GM23248 (cell line): ENCODE measurements at regions not wholly inside any gene's neighbourhood (a gene's known extent, or its start where the extent isn't known, plus 50 kb on each side); places are given as distances from the start of the nearest gene placed in this dataset.

Experiments used
- DNase-seq: peaks from one replicate; pipeline ENCODE4 v3.0.0-alpha.2; 2015
- H2AFZ ChIP-seq: fragments of 200-600 bp; sonication (generic); 2 replicates; pipeline ENCODE4 v1.6.1; 2016; ENCODE audit warnings: antibody characterized with exemption
- H3F3A ChIP-seq: fragments of 200-600 bp; sonication (generic); 2 replicates; pipeline ENCODE4 v1.6.1; 2016; ENCODE audit warnings: mild to moderate bottlenecking, antibody characterized with exemption, mixed run types; ENCODE audit not compliant: insufficient read depth
- H3K27ac ChIP-seq: fragments of 200-600 bp; sonication (generic); 2 replicates; pipeline ENCODE4 v1.5.1; 2016; ENCODE audit warnings: mild to moderate bottlenecking
- H3K27me3 ChIP-seq: fragments of 200-600 bp; sonication (generic); replicated peaks from 2 replicates; pipeline ENCODE4 v1.6.1; 2016; ENCODE audit warnings: mild to moderate bottlenecking; ENCODE audit not compliant: insufficient read depth
- H3K36me3 ChIP-seq: fragments of 200-600 bp; sonication (generic); 2 replicates; pipeline ENCODE4 v1.6.1; 2016; ENCODE audit warnings: low read depth, mild to moderate bottlenecking
- H3K4me1 ChIP-seq: fragments of 200-600 bp; sonication (generic); 2 replicates; pipeline ENCODE4 v1.6.1; 2016; ENCODE audit warnings: mild to moderate bottlenecking; ENCODE audit not compliant: insufficient read depth
- H3K4me2 ChIP-seq: fragments of 200-600 bp; sonication (generic); one replicate; pipeline ENCODE4 v1.6.1; 2016; ENCODE audit warnings: mild to moderate bottlenecking; ENCODE audit not compliant: unreplicated experiment
- H3K4me3 ChIP-seq: fragments of 200-600 bp; sonication (generic); 2 replicates; pipeline ENCODE4 v1.5.1; 2016; ENCODE audit warnings: mild to moderate bottlenecking
- H3K79me2 ChIP-seq: fragments of 200-600 bp; sonication (generic); 2 replicates; pipeline ENCODE4 v1.6.1; 2016; ENCODE audit warnings: mild to moderate bottlenecking; ENCODE audit not compliant: insufficient read depth
- H3K9ac ChIP-seq: fragments of 200-600 bp; sonication (generic); 2 replicates; pipeline ENCODE4 v1.6.1; 2016; ENCODE audit warnings: mild to moderate bottlenecking
- H3K9me2 ChIP-seq: fragments of 200-600 bp; sonication (generic); 2 replicates; pipeline ENCODE4 v1.6.1; 2016; ENCODE audit warnings: mixed run types, mild to moderate bottlenecking, moderate library complexity; ENCODE audit not compliant: insufficient read depth
- H3K9me3 ChIP-seq: fragments of 200-600 bp; sonication (generic); one replicate; pipeline ENCODE4 v1.6.1; 2017; ENCODE audit warnings: low read depth
- H4K20me1 ChIP-seq: fragments of 200-600 bp; sonication (generic); 2 replicates; pipeline ENCODE4 v1.6.0; 2016; ENCODE audit not compliant: insufficient read depth
- EZH2 ChIP-seq: fragments of 200-600 bp; sonication (generic); IDR thresholded peaks from 2 replicates; pipeline ENCODE4 v1.6.1; 2018; ENCODE audit warnings: antibody characterized with exemption, mild to moderate bottlenecking; ENCODE audit not compliant: insufficient read depth, poor library complexity, severe bottlenecking
- EZH2phosphoT487 ChIP-seq: fragments of 200-600 bp; sonication (generic); IDR thresholded peaks from 2 replicates; pipeline ENCODE4 v1.6.1; 2018; ENCODE audit warnings: antibody characterized with exemption, moderate library complexity, mild to moderate bottlenecking, low read depth; ENCODE audit not compliant: insufficient read depth
- WGBS, 2 experiments: methylation state at CpG; one replicate each; pipeline ENCODE4 v1.1.6; 2015 to 2017; ENCODE audit warnings: low lambda C conversion rate in 2 of 2, low coverage in 1 of 2; ENCODE audit errors: missing lambda C conversion rate in 2 of 2; 5-methylcytosine and 5-hydroxymethylcytosine counted together
- in situ Hi-C: fragments of 300-500 bp; cut with MboI; formaldehyde crosslinking; loops from 2 replicates; pipeline ENCODE4 v1.15.0; 2020

GRCh38 chr4:78720994-78721677 is 55.0 kb upstream of the BMP2K start:
- Histone ChIP-seq H3K4me2 (no peak overlapping the region), H3K9ac (no peak overlapping the region), H4K20me1 (no peaks in the 10 kb centered on the region), H3K9me2 (no peaks in the 10 kb centered on the region), H3K36me3 (no peaks in the 10 kb centered on the region), H2AFZ (no peak overlapping the region; the same call in 1 of the 2 replicates), H3F3A (no peaks in the 10 kb centered on the region), H3K4me3 (no peak overlapping the region), H3K9me3 (no peaks in the 10 kb centered on the region), H3K79me2 (no peaks in the 10 kb centered on the region), H3K4me1 (no peaks in the 10 kb centered on the region), H3K27ac (no peak overlapping the region), H3K27me3 (no peaks in the 10 kb centered on the region)
- 66 to 75% methylated on average over 10 of the region's 10 CpGs for WGBS, 2 experiments
- no peak for TF ChIP-seq EZH2
- no peak for TF ChIP-seq EZH2phosphoT487
- in situ Hi-C loops = no loop called here
- no peak for DNase-seq

- TF ChIP-seq EZH2 = no peak
- no peak for TF ChIP-seq EZH2phosphoT487
- DNase-seq = no peak
- WGBS, 2 experiments = 41 to 46% methylated on average over 4 of the region's 4 CpGs
- Histone ChIP-seq H2AFZ (no peak overlapping the region), H3K4me2 (no peak overlapping the region), H3K27me3 (no peaks in the 10 kb centered on the region), H3K4me1 (no peaks in the 10 kb centered on the region), H3K36me3 (no peaks in the 10 kb centered on the region), H3K9me3 (no peaks in the 10 kb centered on the region), H4K20me1 (no peaks in the 10 kb centered on the region), H3K4me3 (no peak overlapping the region), H3K79me2 (no peaks in the 10 kb centered on the region), H3K27ac (no peak overlapping the region), H3K9me2 (no peaks in the 10 kb centered on the region), H3F3A (no peaks in the 10 kb centered on the region), H3K9ac (no peak overlapping the region)
- in situ Hi-C loops = no loop called here
Measured at GRCh38 chr4:78721747-78722146, 54.4 kb upstream of the BMP2K start.

- H3K4me1 ChIP-seq = no peaks in the 10 kb centered on the region
- in situ Hi-C loops = no loop called here
- H3K79me2 ChIP-seq = no peaks in the 10 kb centered on the region
- no peak for DNase-seq
- WGBS, 2 experiments = 66 to 70% methylated on average over 5 of the region's 5 CpGs
- no peak for TF ChIP-seq EZH2phosphoT487
- no peak for TF ChIP-seq EZH2
- H3K9ac ChIP-seq = no peak overlapping the region
- no peak overlapping the region for H3K4me2 ChIP-seq
- no peak overlapping the region for H2AFZ ChIP-seq
- no peaks in the 10 kb centered on the region for H3K27me3 ChIP-seq
- no peaks in the 10 kb centered on the region for H4K20me1 ChIP-seq
- H3K9me2 ChIP-seq = no peaks in the 10 kb centered on the region
- no peaks in the 10 kb centered on the region for H3K9me3 ChIP-seq
- H3K36me3 ChIP-seq = no peaks in the 10 kb centered on the region
- H3F3A ChIP-seq = no peaks in the 10 kb centered on the region
- no peak overlapping the region for H3K27ac ChIP-seq
- no peak overlapping the region for H3K4me3 ChIP-seq
Measured at GRCh38 chr4:78722320-78722719, 53.8 kb upstream of the BMP2K start.

GRCh38 chr4:78722878-78723277 is 53.3 kb upstream of the BMP2K start:
- Histone ChIP-seq H3F3A (no peaks in the 10 kb centered on the region), H3K27ac (no peak overlapping the region), H4K20me1 (no peaks in the 10 kb centered on the region), H3K4me1 (no peaks in the 10 kb centered on the region), H3K4me2 (no peak overlapping the region), H3K9ac (no peak overlapping the region), H3K9me2 (no peaks in the 10 kb centered on the region), H3K27me3 (no peaks in the 10 kb centered on the region), H3K79me2 (no peaks in the 10 kb centered on the region), H3K9me3 (no peaks in the 10 kb centered on the region), H3K36me3 (no peaks in the 10 kb centered on the region), H3K4me3 (no peak overlapping the region), H2AFZ (no peak overlapping the region)
- DNase-seq = no peak
- TF ChIP-seq EZH2 = no peak
- no peak for TF ChIP-seq EZH2phosphoT487
- in situ Hi-C loops = no loop called here
